Astrocyte (in vitro differentiated cells and primary cell): ENCODE measurements at regions not wholly inside any gene's neighbourhood (a gene's known extent, or its start where the extent isn't known, plus 50 kb on each side); places are given as distances from the start of the nearest gene placed in this dataset.

ENCODE experiments used
- CTCF ChIP-seq: IDR thresholded peaks from 2 replicates; pipeline ENCODE4 v1.5.1; 2011; ENCODE audit warnings: low read depth, mild to moderate bottlenecking, inconsistent platforms, low read length, moderate library complexity; ENCODE audit not compliant: insufficient read depth
- EZH2 ChIP-seq: IDR thresholded peaks from 2 replicates; pipeline ENCODE4 v1.6.1; 2012; ENCODE audit warnings: mild to moderate bottlenecking, low read length, inconsistent platforms; ENCODE audit not compliant: insufficient read depth

- TF ChIP-seq CTCF (no peak), EZH2 (no peak)
These were observed 196.9 kb downstream of the SNX19 start for GRCh38 chr11:130719220-130719915.
